ENCODE measurements at regions not wholly inside any gene's neighbourhood (a gene's known extent, or its start where the extent isn't known, plus 50 kb on each side); places are given as distances from the start of the nearest gene placed in this dataset.
"Not testable (repeated sequence)": the region's sequence is repeated elsewhere in the genome, so short reads cannot be mapped to it uniquely, and the experiment has no call there.

DNA sequence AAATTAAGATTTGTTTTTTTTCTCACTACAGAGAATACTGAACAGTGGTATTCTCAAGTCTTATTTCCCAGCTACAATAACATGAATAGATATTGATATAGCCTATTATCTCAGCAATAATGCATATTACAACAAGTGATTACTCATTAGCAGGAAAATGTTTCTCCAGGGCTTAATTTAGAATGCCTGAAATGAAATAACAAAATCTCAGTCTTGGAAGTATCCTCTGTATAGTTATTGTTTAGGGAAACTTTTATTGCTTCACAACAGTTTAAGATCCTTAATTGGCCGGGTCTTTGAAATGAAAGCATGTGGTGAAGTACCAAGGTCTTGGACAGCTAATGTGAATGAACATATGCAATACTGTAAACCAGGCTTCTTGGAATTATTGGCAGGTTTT, 79.1 kb upstream of the ZEB1 start:
- DNase-seq (ENCODE audit: low read depth), result no peak
- Histone ChIP-seq H2AFZ (ENCODE audit: low read depth, low read length) (no peak overlapping the region), H3K4me1 (ENCODE audit: insufficient read depth, low read length) (peaks cover 15% of the 10 kb centered on the region), H3K9me3 (ENCODE audit: insufficient read depth, low read depth, low read length) (no peaks in the 10 kb centered on the region), H3K4me2 (ENCODE audit: low read length) (no peak overlapping the region), H3K4me3 (ENCODE audit: insufficient read depth, low read depth, low read length) (no peak overlapping the region), H3K79me2 (ENCODE audit: insufficient read depth, low read length) (no peaks in the 10 kb centered on the region), H3K27ac (ENCODE audit: low read depth, low read length) (no peak overlapping the region), H4K20me1 (ENCODE audit: insufficient read depth, low read length) (no peaks in the 10 kb centered on the region), H3K36me3 (ENCODE audit: insufficient read depth, low read length) (no peaks in the 10 kb centered on the region), H3K9ac (ENCODE audit: low read length) (no peak overlapping the region), H3K27me3 (ENCODE audit: insufficient read depth, low read length) (no peaks in the 10 kb centered on the region)
- no peak for FAIRE-seq
- H3K36me3 Mint-ChIP-seq (ENCODE audit: low read depth, unreplicated experiment), result no peaks in the 10 kb centered on the region
- TF ChIP-seq, protein P1, sequence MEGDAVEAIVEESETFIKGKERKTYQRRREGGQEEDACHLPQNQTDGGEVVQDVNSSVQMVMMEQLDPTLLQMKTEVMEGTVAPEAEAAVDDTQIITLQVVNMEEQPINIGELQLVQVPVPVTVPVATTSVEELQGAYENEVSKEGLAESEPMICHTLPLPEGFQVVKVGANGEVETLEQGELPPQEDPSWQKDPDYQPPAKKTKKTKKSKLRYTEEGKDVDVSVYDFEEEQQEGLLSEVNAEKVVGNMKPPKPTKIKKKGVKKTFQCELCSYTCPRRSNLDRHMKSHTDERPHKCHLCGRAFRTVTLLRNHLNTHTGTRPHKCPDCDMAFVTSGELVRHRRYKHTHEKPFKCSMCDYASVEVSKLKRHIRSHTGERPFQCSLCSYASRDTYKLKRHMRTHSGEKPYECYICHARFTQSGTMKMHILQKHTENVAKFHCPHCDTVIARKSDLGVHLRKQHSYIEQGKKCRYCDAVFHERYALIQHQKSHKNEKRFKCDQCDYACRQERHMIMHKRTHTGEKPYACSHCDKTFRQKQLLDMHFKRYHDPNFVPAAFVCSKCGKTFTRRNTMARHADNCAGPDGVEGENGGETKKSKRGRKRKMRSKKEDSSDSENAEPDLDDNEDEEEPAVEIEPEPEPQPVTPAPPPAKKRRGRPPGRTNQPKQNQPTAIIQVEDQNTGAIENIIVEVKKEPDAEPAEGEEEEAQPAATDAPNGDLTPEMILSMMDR (IDR thresholded peaks at IDR 0.05; ENCODE audit: insufficient read depth, low read depth, low read length), result no peak
- no peak for TF ChIP-seq EZH2 (IDR thresholded peaks at IDR 0.05; ENCODE audit: insufficient read depth, low read length)
- no peaks in the 10 kb centered on the region for H3K27me3 Mint-ChIP-seq (ENCODE audit: low read depth, unreplicated experiment)
- H3K9me3 Mint-ChIP-seq (ENCODE audit: unreplicated experiment), result peaks cover 2% of the 10 kb centered on the region
- H3K4me3 Mint-ChIP-seq (ENCODE audit: unreplicated experiment), result no peak overlapping the region
- no peak overlapping the region for H3K27ac Mint-ChIP-seq (ENCODE audit: unreplicated experiment)
- peaks cover 22% of the 10 kb centered on the region for H3K4me1 Mint-ChIP-seq (ENCODE audit: low read depth, unreplicated experiment)

DNA sequence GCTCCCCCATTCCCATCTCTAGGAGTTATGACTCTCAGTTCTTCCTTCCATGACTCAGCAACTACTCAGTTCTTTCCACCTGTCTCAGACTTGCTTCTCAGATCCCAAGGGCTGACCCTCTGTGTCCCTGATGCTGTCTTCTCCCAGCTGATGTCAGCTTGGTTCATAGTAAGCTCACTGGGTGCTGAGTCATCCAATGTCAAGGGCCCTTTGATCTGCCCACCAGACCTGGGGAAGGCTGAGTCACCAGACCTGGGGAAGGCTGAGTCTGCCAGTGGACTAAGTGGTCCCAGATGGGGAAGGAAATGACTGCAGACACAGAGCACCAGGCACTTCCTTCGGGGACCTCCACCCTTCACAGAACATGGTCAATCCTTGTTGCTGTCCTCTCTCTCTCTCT, 76.1 kb upstream of the ZEB1 start:
- Histone ChIP-seq H3K9ac (ENCODE audit: low read length) (peak overlapping the region; percentile 59), H3K4me3 (ENCODE audit: insufficient read depth, low read depth, low read length) (no peak overlapping the region), H3K9me3 (ENCODE audit: insufficient read depth, low read depth, low read length) (no peaks in the 10 kb centered on the region), H3K4me2 (ENCODE audit: low read length) (peak overlapping the region; percentile 61), H3K27me3 (ENCODE audit: insufficient read depth, low read length) (no peaks in the 10 kb centered on the region), H3K4me1 (ENCODE audit: insufficient read depth, low read length) (peaks cover 15% of the 10 kb centered on the region), H4K20me1 (ENCODE audit: insufficient read depth, low read length) (no peaks in the 10 kb centered on the region), H3K27ac (ENCODE audit: low read depth, low read length) (peak overlapping the region; percentile 79), H3K79me2 (ENCODE audit: insufficient read depth, low read length) (no peaks in the 10 kb centered on the region), H2AFZ (ENCODE audit: low read depth, low read length) (peak overlapping the region; percentile 2), H3K36me3 (ENCODE audit: insufficient read depth, low read length) (no peaks in the 10 kb centered on the region)
- H3K4me3 Mint-ChIP-seq (ENCODE audit: unreplicated experiment), result no peak overlapping the region
- H3K27ac Mint-ChIP-seq (ENCODE audit: unreplicated experiment), result peak overlapping the region; percentile 60
- H3K27me3 Mint-ChIP-seq (ENCODE audit: low read depth, unreplicated experiment), result no peaks in the 10 kb centered on the region
- H3K9me3 Mint-ChIP-seq (ENCODE audit: unreplicated experiment), result no peaks in the 10 kb centered on the region
- TF ChIP-seq EZH2 (IDR thresholded peaks at IDR 0.05; ENCODE audit: insufficient read depth, low read length), result no peak
- TF ChIP-seq, protein P1 (IDR thresholded peaks at IDR 0.05; ENCODE audit: insufficient read depth, low read depth, low read length), result no peak
- DNase-seq (ENCODE audit: low read depth) (peak; percentile 97), FAIRE-seq (peak; percentile 83)
- H3K36me3 Mint-ChIP-seq (ENCODE audit: low read depth, unreplicated experiment), result no peaks in the 10 kb centered on the region
- peaks cover 24% of the 10 kb centered on the region for H3K4me1 Mint-ChIP-seq (ENCODE audit: low read depth, unreplicated experiment)

DNA sequence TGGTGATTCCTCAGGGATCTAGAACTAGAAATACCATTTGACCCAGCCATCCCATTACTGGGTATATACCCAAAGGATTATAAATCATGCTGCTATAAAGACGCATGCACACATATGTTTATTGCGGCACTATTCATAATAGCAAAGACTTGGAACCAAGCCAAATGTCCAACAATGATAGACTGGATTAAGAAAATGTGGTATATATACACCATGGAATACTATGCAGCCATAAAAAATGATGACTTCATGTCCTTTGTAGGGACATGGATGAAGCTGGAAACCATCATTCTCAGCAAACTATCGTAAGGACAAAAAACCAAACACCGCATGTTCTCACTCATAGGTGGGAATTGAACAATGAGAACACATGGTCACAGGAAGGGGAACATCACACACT, 67.9 kb upstream of the ZEB1 start:
- H4K20me1 ChIP-seq (ENCODE audit: insufficient read depth, low read length); H3K36me3 ChIP-seq (ENCODE audit: insufficient read depth, low read length); H3K9ac ChIP-seq (ENCODE audit: low read length); H3K9me3 Mint-ChIP-seq (ENCODE audit: unreplicated experiment); H3K27ac ChIP-seq (ENCODE audit: low read depth, low read length); H3K4me2 ChIP-seq (ENCODE audit: low read length); DNase-seq (ENCODE audit: low read depth); H3K27ac Mint-ChIP-seq (ENCODE audit: unreplicated experiment); H3K4me3 Mint-ChIP-seq (ENCODE audit: unreplicated experiment); H3K79me2 ChIP-seq (ENCODE audit: insufficient read depth, low read length); H3K9me3 ChIP-seq (ENCODE audit: insufficient read depth, low read depth, low read length); H3K36me3 Mint-ChIP-seq (ENCODE audit: low read depth, unreplicated experiment); H2AFZ ChIP-seq (ENCODE audit: low read depth, low read length); H3K4me1 ChIP-seq (ENCODE audit: insufficient read depth, low read length); H3K4me1 Mint-ChIP-seq (ENCODE audit: low read depth, unreplicated experiment); FAIRE-seq; H3K4me3 ChIP-seq (ENCODE audit: insufficient read depth, low read depth, low read length); H3K27me3 ChIP-seq (ENCODE audit: insufficient read depth, low read length); H3K27me3 Mint-ChIP-seq (ENCODE audit: low read depth, unreplicated experiment): not testable (repeated sequence)

All from astrocyte (in vitro differentiated cells and primary cell).